Tongue (tissue), 1 donor: ENCODE measurements at regions not wholly inside any gene's neighbourhood (a gene's known extent, or its start where the extent isn't known, plus 50 kb on each side); places are given as distances from the start of the nearest gene placed in this dataset.
"Not testable (repeated sequence)": the region's sequence is repeated elsewhere in the genome, so short reads cannot be mapped to it uniquely, and the experiment has no call there.

Experiments
- DNase-seq: peaks from one replicate; pipeline ENCODE4 v3.0.0-alpha.2; 2015

GRCh38 chr14:44385906-44386305 lies 121.2 kb downstream of the FSCB start:
- DNase-seq, result no peak

GRCh38 chr14:44385296-44385695 lies 121.8 kb downstream of the FSCB start:
- not testable (repeated sequence) for DNase-seq

GRCh38 chr14:44384601-44385293 lies 122.3 kb downstream of the FSCB start:
- DNase-seq, result not testable (repeated sequence)

GRCh38 chr14:44384093-44384492 lies 123.0 kb downstream of the FSCB start:
- DNase-seq, result no peak

- DNase-seq, result peak; percentile 63
Measured at GRCh38 chr14:44383636-44384035, 123.4 kb downstream of the FSCB start.

GRCh38 chr14:44379292-44379977 lies 127.6 kb downstream of the FSCB start:
- DNase-seq, result no peak

GRCh38 chr14:44374906-44375305 lies 132.2 kb downstream of the FSCB start:
- no peak for DNase-seq

GRCh38 chr14:44372807-44373489 lies 134.1 kb downstream of the FSCB start:
- no peak for DNase-seq

GRCh38 chr14:44372231-44372630 lies 134.9 kb downstream of the FSCB start:
- no peak for DNase-seq

GRCh38 chr14:44370727-44371126 lies 136.4 kb downstream of the FSCB start:
- DNase-seq, result no peak

- no peak for DNase-seq
Measured at GRCh38 chr14:44369401-44370123, 137.5 kb downstream of the FSCB start.

- DNase-seq, result no peak
Measured at GRCh38 chr14:44361083-44361482, 146.0 kb downstream of the FSCB start.

- DNase-seq, result no peak
Measured at GRCh38 chr14:44353805-44354204, 153.3 kb downstream of the FSCB start.

- no peak for DNase-seq
Measured at GRCh38 chr14:44352201-44352600, 154.9 kb downstream of the FSCB start.

- DNase-seq, result no peak
Measured at GRCh38 chr14:44347316-44347715, 159.8 kb downstream of the FSCB start.

- no peak for DNase-seq
Measured at GRCh38 chr14:44341116-44341515, 166.0 kb downstream of the FSCB start.

- DNase-seq, result no peak
Measured at GRCh38 chr14:44339862-44340261, 167.2 kb downstream of the FSCB start.

- DNase-seq, result no peak
Measured at GRCh38 chr14:44339231-44339630, 167.9 kb downstream of the FSCB start.

GRCh38 chr14:44317441-44317746 lies 189.7 kb downstream of the FSCB start:
- DNase-seq, result no peak

GRCh38 chr14:44316647-44317440 lies 190.2 kb downstream of the FSCB start:
- DNase-seq, result no peak

- no peak for DNase-seq
Measured at GRCh38 chr14:44309331-44309730, 197.8 kb downstream of the FSCB start.

- DNase-seq, result no peak
Measured at GRCh38 chr14:44300916-44301315, 206.2 kb downstream of the FSCB start.
